NT2/D1 (cell line): ENCODE measurements at regions not wholly inside any gene's neighbourhood (a gene's known extent, or its start where the extent isn't known, plus 50 kb on each side); places are given as distances from the start of the nearest gene placed in this dataset.

ENCODE experiments used
- DNase-seq: peaks from one replicate; pipeline ENCODE4 v3.0.0-alpha.2; 2011; ENCODE audit warnings: low read depth, low spot score
- H3K27me3 ChIP-seq: 2 replicates; pipeline ENCODE4 v1.6.0; 2011; ENCODE audit warnings: mild to moderate bottlenecking; ENCODE audit not compliant: insufficient read length, insufficient read depth
- H3K36me3 ChIP-seq: 2 replicates; pipeline ENCODE4 v1.6.1; 2011; ENCODE audit warnings: mild to moderate bottlenecking, low read length, mixed read lengths; ENCODE audit not compliant: insufficient read depth, insufficient read length
- H3K4me1 ChIP-seq: 2 replicates; pipeline ENCODE4 v1.5.1; 2011; ENCODE audit not compliant: insufficient read depth, insufficient read length
- H3K4me3 ChIP-seq: 2 replicates; pipeline ENCODE4 v1.5.1; 2011; ENCODE audit warnings: low read depth; ENCODE audit not compliant: insufficient read length
- H3K9ac ChIP-seq: 2 replicates; pipeline ENCODE4 v1.6.0; 2011; ENCODE audit warnings: low read depth; ENCODE audit not compliant: insufficient read length
- H3K9me3 ChIP-seq: 2 replicates; pipeline ENCODE4 v1.5.1; 2011; ENCODE audit warnings: mild to moderate bottlenecking, low read length; ENCODE audit not compliant: insufficient read depth
- SUZ12 ChIP-seq: IDR thresholded peaks from 2 replicates; pipeline ENCODE4 v1.6.1; 2011; ENCODE audit not compliant: insufficient read length, insufficient read depth; ENCODE audit errors: extremely low read depth
- YY1 ChIP-seq: IDR thresholded peaks from 2 replicates; pipeline ENCODE4 v1.6.1; 2011; ENCODE audit not compliant: insufficient read length, insufficient read depth
- ZNF274 ChIP-seq: IDR thresholded peaks from 2 replicates; pipeline ENCODE4 v1.6.1; 2011; ENCODE audit warnings: mild to moderate bottlenecking, low read depth, low read length

DNA sequence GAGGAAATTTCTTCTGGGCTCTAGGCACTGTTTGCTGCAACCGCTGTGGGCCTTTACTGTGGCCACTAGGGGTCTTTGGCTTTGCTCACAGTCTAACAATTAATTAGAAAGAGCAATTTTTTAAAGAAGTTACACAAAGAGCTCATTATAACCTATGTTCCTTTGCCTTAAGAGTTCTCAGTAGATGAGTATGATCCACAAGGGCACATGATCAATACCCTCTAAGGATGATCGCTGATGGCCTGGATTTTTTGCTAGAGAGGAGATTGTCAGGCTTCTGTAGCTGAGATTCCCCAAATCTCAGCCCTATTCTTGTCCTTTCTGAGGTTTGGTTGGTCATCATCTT lies 80.8 kb upstream of the RHOBTB1 start:
- no peak for TF ChIP-seq SUZ12
- TF ChIP-seq ZNF274, result no peak
- TF ChIP-seq YY1, result no peak
- Histone ChIP-seq H3K36me3 (no peaks in the 10 kb centered on the region), H3K4me3 (no peak overlapping the region), H3K9ac (no peak overlapping the region), H3K9me3 (no peaks in the 10 kb centered on the region), H3K4me1 (no peaks in the 10 kb centered on the region), H3K27me3 (no peaks in the 10 kb centered on the region)
- DNase-seq, result no peak

DNA sequence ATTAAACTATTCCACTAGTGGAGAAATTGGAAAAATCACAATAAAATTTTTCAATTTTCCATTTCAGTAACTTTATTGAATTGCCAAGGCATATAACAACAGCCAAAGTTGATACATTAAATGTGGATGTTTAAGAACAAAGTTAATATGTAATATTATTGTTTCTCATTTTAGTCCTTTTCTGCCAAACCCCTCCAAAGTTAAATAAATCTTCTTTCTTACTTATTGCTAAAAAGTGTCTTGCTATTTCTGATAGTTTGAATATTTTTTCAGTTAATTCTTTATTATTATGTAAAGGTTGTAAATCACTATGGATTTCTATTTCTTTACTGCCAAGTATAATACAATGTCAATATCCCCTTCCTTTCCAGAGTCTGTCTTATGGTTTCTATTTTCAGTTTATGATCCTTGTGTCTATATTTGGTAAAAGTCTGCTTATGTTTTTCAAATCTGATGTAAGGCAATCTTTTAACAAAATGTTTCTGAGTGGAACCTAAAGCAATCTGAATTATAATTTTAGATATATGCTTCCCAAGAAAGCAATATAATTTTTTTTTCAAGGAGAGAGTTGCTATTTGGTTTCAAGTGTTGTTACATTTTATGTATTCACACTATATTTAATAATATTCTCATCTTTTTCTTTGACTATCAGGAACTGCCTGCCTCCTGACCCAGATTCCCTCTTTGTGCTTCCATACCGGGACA lies 80.3 kb upstream of the RHOBTB1 start:
- H3K27me3 ChIP-seq, result no peaks in the 10 kb centered on the region
- no peak overlapping the region for H3K9ac ChIP-seq
- H3K4me3 ChIP-seq, result no peak overlapping the region
- H3K4me1 ChIP-seq, result no peaks in the 10 kb centered on the region
- no peaks in the 10 kb centered on the region for H3K9me3 ChIP-seq
- no peak for DNase-seq
- no peaks in the 10 kb centered on the region for H3K36me3 ChIP-seq
- TF ChIP-seq YY1 (no peak), SUZ12 (no peak), ZNF274 (no peak)

DNA sequence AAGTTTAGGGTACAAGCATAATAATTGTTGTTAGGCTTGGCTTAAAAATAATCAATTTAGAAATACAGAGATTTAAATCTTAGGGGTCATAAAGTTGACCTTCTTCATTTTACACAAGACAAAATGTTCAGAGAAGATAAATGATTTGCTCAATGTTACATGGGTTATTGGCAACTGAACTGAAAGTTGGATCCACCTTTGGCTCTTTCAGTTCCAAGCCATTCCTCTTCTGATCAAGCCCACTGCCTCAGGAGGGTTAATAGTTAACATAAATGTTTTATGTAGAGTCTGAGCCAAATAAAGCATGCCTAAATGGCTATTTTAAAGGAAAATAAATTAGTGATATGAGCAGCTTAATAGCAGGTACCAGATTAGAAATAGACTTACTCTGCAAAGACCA lies 79.1 kb upstream of the RHOBTB1 start:
- no peaks in the 10 kb centered on the region for H3K36me3 ChIP-seq
- no peak for DNase-seq
- TF ChIP-seq ZNF274 (no peak), YY1 (no peak), SUZ12 (no peak)
- no peaks in the 10 kb centered on the region for H3K27me3 ChIP-seq
- no peaks in the 10 kb centered on the region for H3K4me1 ChIP-seq
- no peak overlapping the region for H3K9ac ChIP-seq
- H3K4me3 ChIP-seq, result no peak overlapping the region
- H3K9me3 ChIP-seq, result no peaks in the 10 kb centered on the region

DNA sequence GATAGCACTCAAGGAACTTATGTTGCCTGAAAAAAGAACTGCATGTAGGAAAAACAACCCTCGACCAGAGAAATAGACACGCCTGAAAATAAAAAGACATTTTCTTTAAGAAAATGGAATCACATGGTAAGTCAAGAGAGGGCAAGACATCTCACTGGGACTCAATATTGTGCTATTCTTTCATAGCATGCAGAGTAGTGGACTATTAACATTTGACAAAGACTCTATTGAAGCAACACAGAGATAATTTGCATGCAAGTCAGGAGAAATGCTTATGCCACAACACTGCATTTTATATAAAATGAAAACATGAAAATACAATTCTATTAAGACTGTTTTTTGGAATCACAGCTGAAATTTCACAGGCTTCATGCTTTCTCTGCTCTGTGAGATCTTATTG lies 77.9 kb upstream of the RHOBTB1 start:
- no peak for TF ChIP-seq SUZ12
- TF ChIP-seq YY1, result no peak
- no peak for TF ChIP-seq ZNF274
- Histone ChIP-seq H3K36me3 (no peaks in the 10 kb centered on the region), H3K4me1 (no peaks in the 10 kb centered on the region), H3K4me3 (no peak overlapping the region), H3K9me3 (no peaks in the 10 kb centered on the region), H3K27me3 (no peaks in the 10 kb centered on the region), H3K9ac (no peak overlapping the region)
- DNase-seq, result no peak

GRCh38 chr10:61020420-61021158 lies 76.6 kb upstream of the RHOBTB1 start:
- Histone ChIP-seq H3K27me3 (no peaks in the 10 kb centered on the region), H3K4me3 (no peak overlapping the region), H3K4me1 (no peaks in the 10 kb centered on the region), H3K9ac (no peak overlapping the region), H3K9me3 (no peaks in the 10 kb centered on the region), H3K36me3 (no peaks in the 10 kb centered on the region)
- DNase-seq, result no peak
- TF ChIP-seq ZNF274 (no peak), SUZ12 (no peak), YY1 (no peak)

GRCh38 chr10:61018146-61018545 lies 74.2 kb upstream of the RHOBTB1 start:
- DNase-seq, result no peak
- no peaks in the 10 kb centered on the region for H3K9me3 ChIP-seq
- no peaks in the 10 kb centered on the region for H3K4me1 ChIP-seq
- H3K4me3 ChIP-seq, result no peak overlapping the region
- no peak for TF ChIP-seq SUZ12
- TF ChIP-seq YY1, result no peak
- no peak for TF ChIP-seq ZNF274
- no peaks in the 10 kb centered on the region for H3K36me3 ChIP-seq
- H3K9ac ChIP-seq, result no peak overlapping the region
- H3K27me3 ChIP-seq, result no peaks in the 10 kb centered on the region

GRCh38 chr10:61016630-61017029 lies 72.6 kb upstream of the RHOBTB1 start:
- Histone ChIP-seq H3K9me3 (no peaks in the 10 kb centered on the region), H3K4me3 (no peak overlapping the region), H3K9ac (no peak overlapping the region), H3K36me3 (no peaks in the 10 kb centered on the region), H3K27me3 (no peaks in the 10 kb centered on the region), H3K4me1 (no peaks in the 10 kb centered on the region)
- no peak for TF ChIP-seq SUZ12
- TF ChIP-seq YY1, result no peak
- TF ChIP-seq ZNF274, result no peak
- DNase-seq, result no peak

DNA sequence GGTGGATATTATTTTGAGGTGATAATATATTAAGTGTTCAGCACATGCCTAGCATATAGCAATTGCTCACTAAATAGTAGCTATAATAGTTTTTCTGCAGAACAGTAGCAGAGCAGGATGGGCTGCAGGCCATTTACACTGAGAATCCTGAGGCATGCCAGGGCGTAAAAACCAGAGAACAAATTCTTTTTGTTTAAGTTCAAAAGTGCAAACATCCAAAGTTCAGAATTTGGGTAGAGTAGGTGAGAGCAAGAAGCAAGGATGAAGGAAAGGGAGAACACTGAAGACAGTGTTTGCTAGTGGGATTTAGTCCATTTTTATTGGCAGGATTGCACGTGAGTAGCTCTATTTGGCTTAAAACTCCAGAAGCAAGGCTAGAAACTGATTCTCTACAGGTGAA lies 72.0 kb upstream of the RHOBTB1 start:
- Histone ChIP-seq H3K9me3 (no peaks in the 10 kb centered on the region), H3K9ac (no peak overlapping the region), H3K4me3 (no peak overlapping the region), H3K4me1 (no peaks in the 10 kb centered on the region), H3K36me3 (no peaks in the 10 kb centered on the region), H3K27me3 (no peaks in the 10 kb centered on the region)
- no peak for DNase-seq
- TF ChIP-seq ZNF274, result no peak
- no peak for TF ChIP-seq YY1
- no peak for TF ChIP-seq SUZ12
